ENCODE measurements at regions not wholly inside any gene's neighbourhood (a gene's known extent, or its start where the extent isn't known, plus 50 kb on each side); places are given as distances from the start of the nearest gene placed in this dataset.
A peak's percentile ranks its signal among the peaks of the same experiment; 100 is the strongest.

- 17 to 90% (median 60%) methylated on average over 1 to 6 of the region's 18 CpGs; no CpG with 5 or more reads in 6 of the 10 experiments for WGBS, 10 experiments
- in situ Hi-C loops (cut with MboI; ENCODE audit: low pct_unique_long_range_greater_than_20kb in 2 of 9, low sequenced_read_pairs in 9 of 9, unreplicated experiment in 9 of 9): no loop called here
Observed at GRCh38 chr16:87552072-87552718, 50.1 kb upstream of the JPH3 start.

GRCh38 chr16:87551487-87551886, 50.8 kb upstream of the JPH3 start:
- Histone ChIP-seq H3K4me1 (replicated peaks in 1 of 2) (no peaks in the 10 kb centered on the region), H3K4me3 (no peak overlapping the region), H3K27ac (no peak overlapping the region)
- WGBS, 10 experiments: 38 to 80% (median 58%) methylated on average over 1 to 3 of the region's 5 CpGs; no CpG with 5 or more reads in 5 of the 10 experiments
- ATAC-seq (replicated peaks in 6 of 8): peak in 1 of 8 experiments; percentile 10
- in situ Hi-C loops (cut with MboI; ENCODE audit: low pct_unique_long_range_greater_than_20kb in 2 of 9, low sequenced_read_pairs in 9 of 9, unreplicated experiment in 9 of 9): no loop called here

More at GRCh38 chr16:87552072-87552718, 50.1 kb upstream of the JPH3 start:
- Histone ChIP-seq H3K4me3 (no peak overlapping the region), H3K27ac (no peak overlapping the region), H3K4me1 (replicated peaks in 1 of 2) (peaks cover 0 to 1% of the 10 kb centered on the region in 2 donors)
- ATAC-seq (replicated peaks in 6 of 8): no peak

- 11 to 100% methylated on average over 2 to 9 of the region's 28 CpGs; no CpG with 5 or more reads in 8 of the 10 experiments for WGBS, 10 experiments
- ATAC-seq (replicated peaks in 6 of 8): peak in 4 of 8 experiments; percentile 14 to 59 (median 24)
- no peak overlapping the region for H3K4me3 ChIP-seq
- H3K4me1 ChIP-seq (replicated peaks in 1 of 2): no peaks in the 10 kb centered on the region
- in situ Hi-C loops (cut with MboI; ENCODE audit: low pct_unique_long_range_greater_than_20kb in 2 of 9, low sequenced_read_pairs in 9 of 9, unreplicated experiment in 9 of 9): no loop called here
- no peak overlapping the region for H3K27ac ChIP-seq
Observed at GRCh38 chr16:87550495-87550961, 51.8 kb upstream of the JPH3 start.

GRCh38 chr16:87549627-87550494, 52.4 kb upstream of the JPH3 start:
- peak in 5 of 8 experiments; percentile 5 to 69 (median 11) for ATAC-seq (replicated peaks in 6 of 8)
- in situ Hi-C loops (cut with MboI; ENCODE audit: low pct_unique_long_range_greater_than_20kb in 2 of 9, low sequenced_read_pairs in 9 of 9, unreplicated experiment in 9 of 9): no loop called here
- 40 to 86% (median 77%) methylated on average over 2 to 25 of the region's 34 CpGs; no CpG with 5 or more reads in 3 of the 10 experiments for WGBS, 10 experiments

GRCh38 chr16:87548046-87548445, 54.3 kb upstream of the JPH3 start:
- H3K27ac ChIP-seq: no peak overlapping the region
- in situ Hi-C loops (cut with MboI; ENCODE audit: low pct_unique_long_range_greater_than_20kb in 2 of 9, low sequenced_read_pairs in 9 of 9, unreplicated experiment in 9 of 9): no loop called here
- WGBS, 10 experiments: no CpG with 5 or more reads among the region's 3 CpGs
- H3K4me3 ChIP-seq: no peak overlapping the region
- no peaks in the 10 kb centered on the region for H3K4me1 ChIP-seq (replicated peaks in 1 of 2)
- ATAC-seq (replicated peaks in 6 of 8): no peak

More at GRCh38 chr16:87549627-87550494, 52.4 kb upstream of the JPH3 start:
- Histone ChIP-seq H3K4me3 (no peak overlapping the region), H3K27ac (no peak overlapping the region), H3K4me1 (replicated peaks in 1 of 2) (no peaks in the 10 kb centered on the region)

- in situ Hi-C loops (cut with MboI; ENCODE audit: low pct_unique_long_range_greater_than_20kb in 2 of 9, low sequenced_read_pairs in 9 of 9, unreplicated experiment in 9 of 9): no loop called here
- WGBS, 10 experiments: 31 to 100% (median 86%) methylated on average over 1 to 7 of the region's 28 CpGs; no CpG with 5 or more reads in 4 of the 10 experiments
- no peak overlapping the region for H3K27ac ChIP-seq
- peaks cover 34 to 35% of the 10 kb centered on the region in 2 donors for H3K4me1 ChIP-seq (replicated peaks in 1 of 2)
- H3K4me3 ChIP-seq: no peak overlapping the region
- ATAC-seq (replicated peaks in 6 of 8): peak in 2 of 8 experiments; percentile 48 to 70
Observed at GRCh38 chr16:87543436-87544191, 50.8 kb upstream of the ZCCHC14 start.

- peaks cover 34 to 35% of the 10 kb centered on the region in 2 donors for H3K4me1 ChIP-seq (replicated peaks in 1 of 2)
- no peak overlapping the region for H3K4me3 ChIP-seq
- 66 to 100% (median 83%) methylated on average over 1 to 11 of the region's 17 CpGs; no CpG with 5 or more reads in 1 of the 10 experiments for WGBS, 10 experiments
- ATAC-seq (replicated peaks in 6 of 8): no peak
- no peak overlapping the region for H3K27ac ChIP-seq
- in situ Hi-C loops (cut with MboI; ENCODE audit: low pct_unique_long_range_greater_than_20kb in 2 of 9, low sequenced_read_pairs in 9 of 9, unreplicated experiment in 9 of 9): no loop called here
Observed at GRCh38 chr16:87542531-87543102, 49.8 kb upstream of the ZCCHC14 start.
